ENCODE measurements at regions not wholly inside any gene's neighbourhood (a gene's known extent, or its start where the extent isn't known, plus 50 kb on each side); places are given as distances from the start of the nearest gene placed in this dataset.

GRCh38 chr13:39892721-39893685, 237.5 kb downstream of the COG6 start:
- TF ChIP-seq CTCF (IDR thresholded peaks at IDR 0.05): no peak
- Histone ChIP-seq H3K27ac (no peak overlapping the region), H3K36me3 (ENCODE audit: insufficient read depth in 1 of 2, low read depth in 1 of 2) (no peaks in the 10 kb centered on the region), H3K9me3 (no peaks in the 10 kb centered on the region), H3K4me1 (no peaks in the 10 kb centered on the region), H3K4me3 (no peak overlapping the region), H3K27me3 (ENCODE audit: insufficient read depth in 3 of 3, low read length in 2 of 3) (no peaks in the 10 kb centered on the region)
- WGBS, 3 donors: 72 to 80% (median 75%) methylated on average over 10 of the region's 10 CpGs
- ATAC-seq (no peak), DNase-seq (no peak)
- intact Hi-C loops (cut with DNase I): no loop called here

GRCh38 chr13:39893808-39894207, 238.3 kb downstream of the COG6 start:
- H3K36me3 ChIP-seq (ENCODE audit: insufficient read depth in 1 of 2, low read depth in 1 of 2): no peaks in the 10 kb centered on the region
- no peak for ATAC-seq
- no peaks in the 10 kb centered on the region for H3K9me3 ChIP-seq
- WGBS, 3 donors: 80 to 89% (median 86%) methylated on average over 1 of the region's 1 CpG
- no peak overlapping the region for H3K4me3 ChIP-seq
- no peak for TF ChIP-seq CTCF (IDR thresholded peaks at IDR 0.05)
- H3K4me1 ChIP-seq: no peaks in the 10 kb centered on the region
- no peak for DNase-seq
- H3K27me3 ChIP-seq (ENCODE audit: insufficient read depth in 3 of 3, low read length in 2 of 3): no peaks in the 10 kb centered on the region
- H3K27ac ChIP-seq: no peak overlapping the region
- intact Hi-C loops (cut with DNase I): no loop called here

- no peak for ATAC-seq
- intact Hi-C loops (cut with DNase I): no loop called here
- Histone ChIP-seq H3K9me3 (no peaks in the 10 kb centered on the region), H3K27ac (no peak overlapping the region), H3K27me3 (ENCODE audit: insufficient read depth in 3 of 3, low read length in 2 of 3) (no peaks in the 10 kb centered on the region), H3K4me1 (no peaks in the 10 kb centered on the region), H3K36me3 (ENCODE audit: insufficient read depth in 1 of 2, low read depth in 1 of 2) (no peaks in the 10 kb centered on the region), H3K4me3 (no peak overlapping the region)
- WGBS, 3 donors: 76 to 84% (median 80%) methylated on average over 5 of the region's 5 CpGs
- no peak for TF ChIP-seq CTCF (IDR thresholded peaks at IDR 0.05)
- DNase-seq: no peak
Observed at GRCh38 chr13:39894586-39894985, 239.1 kb downstream of the COG6 start.

GRCh38 chr13:39895254-39895653, 239.8 kb downstream of the COG6 start:
- Histone ChIP-seq H3K9me3 (no peaks in the 10 kb centered on the region), H3K27me3 (ENCODE audit: insufficient read depth in 3 of 3, low read length in 2 of 3) (no peaks in the 10 kb centered on the region), H3K36me3 (ENCODE audit: insufficient read depth in 1 of 2, low read depth in 1 of 2) (no peaks in the 10 kb centered on the region), H3K27ac (no peak overlapping the region), H3K4me1 (no peaks in the 10 kb centered on the region), H3K4me3 (no peak overlapping the region)
- TF ChIP-seq CTCF (IDR thresholded peaks at IDR 0.05): no peak
- 11 to 21% (median 16%) methylated on average over 3 of the region's 3 CpGs for WGBS, 3 donors
- ATAC-seq (no peak), DNase-seq (no peak)
- intact Hi-C loops (cut with DNase I): no loop called here
